Fibroblast of villous mesenchyme (primary cell): ENCODE measurements at regions not wholly inside any gene's neighbourhood (a gene's known extent, or its start where the extent isn't known, plus 50 kb on each side); places are given as distances from the start of the nearest gene placed in this dataset.

Source experiments
- DNase-seq: peaks from one replicate; pipeline ENCODE4 v3.0.0-alpha.2; 2010; ENCODE audit warnings: low read depth
- H3K4me3 ChIP-seq: 2 replicates; pipeline ENCODE4 v1.5.1; 2011; ENCODE audit warnings: low read depth, mild to moderate bottlenecking, low read length
- TF ChIP-seq, protein P1 (sequence below): IDR thresholded peaks from 2 replicates; pipeline ENCODE4 v1.5.1; 2012; ENCODE audit warnings: low read depth, mild to moderate bottlenecking, low read length; ENCODE audit not compliant: insufficient read depth

DNA sequence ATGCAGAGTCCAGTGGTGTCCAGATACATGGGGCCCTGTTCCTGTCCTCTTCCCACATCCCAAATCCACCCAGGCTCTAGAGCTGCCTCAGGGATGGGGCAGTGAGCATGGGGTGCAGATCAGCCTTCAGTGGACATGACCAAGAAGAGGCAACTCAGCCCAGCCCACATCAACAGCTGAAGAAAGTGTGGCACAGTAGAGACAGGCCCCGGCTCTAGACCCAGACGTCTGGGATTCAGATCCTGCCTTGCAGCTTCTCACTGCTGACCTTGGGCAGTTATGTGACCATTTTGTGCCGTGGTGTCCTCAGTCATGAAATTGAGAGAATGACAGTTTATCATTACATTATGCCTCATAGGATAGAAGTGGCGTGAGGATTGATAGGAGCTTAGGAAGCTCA lies 54.6 kb upstream of the CST7 start:
- no peak overlapping the region for H3K4me3 ChIP-seq
- TF ChIP-seq, protein P1, sequence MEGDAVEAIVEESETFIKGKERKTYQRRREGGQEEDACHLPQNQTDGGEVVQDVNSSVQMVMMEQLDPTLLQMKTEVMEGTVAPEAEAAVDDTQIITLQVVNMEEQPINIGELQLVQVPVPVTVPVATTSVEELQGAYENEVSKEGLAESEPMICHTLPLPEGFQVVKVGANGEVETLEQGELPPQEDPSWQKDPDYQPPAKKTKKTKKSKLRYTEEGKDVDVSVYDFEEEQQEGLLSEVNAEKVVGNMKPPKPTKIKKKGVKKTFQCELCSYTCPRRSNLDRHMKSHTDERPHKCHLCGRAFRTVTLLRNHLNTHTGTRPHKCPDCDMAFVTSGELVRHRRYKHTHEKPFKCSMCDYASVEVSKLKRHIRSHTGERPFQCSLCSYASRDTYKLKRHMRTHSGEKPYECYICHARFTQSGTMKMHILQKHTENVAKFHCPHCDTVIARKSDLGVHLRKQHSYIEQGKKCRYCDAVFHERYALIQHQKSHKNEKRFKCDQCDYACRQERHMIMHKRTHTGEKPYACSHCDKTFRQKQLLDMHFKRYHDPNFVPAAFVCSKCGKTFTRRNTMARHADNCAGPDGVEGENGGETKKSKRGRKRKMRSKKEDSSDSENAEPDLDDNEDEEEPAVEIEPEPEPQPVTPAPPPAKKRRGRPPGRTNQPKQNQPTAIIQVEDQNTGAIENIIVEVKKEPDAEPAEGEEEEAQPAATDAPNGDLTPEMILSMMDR = no peak
- no peak for DNase-seq

DNA sequence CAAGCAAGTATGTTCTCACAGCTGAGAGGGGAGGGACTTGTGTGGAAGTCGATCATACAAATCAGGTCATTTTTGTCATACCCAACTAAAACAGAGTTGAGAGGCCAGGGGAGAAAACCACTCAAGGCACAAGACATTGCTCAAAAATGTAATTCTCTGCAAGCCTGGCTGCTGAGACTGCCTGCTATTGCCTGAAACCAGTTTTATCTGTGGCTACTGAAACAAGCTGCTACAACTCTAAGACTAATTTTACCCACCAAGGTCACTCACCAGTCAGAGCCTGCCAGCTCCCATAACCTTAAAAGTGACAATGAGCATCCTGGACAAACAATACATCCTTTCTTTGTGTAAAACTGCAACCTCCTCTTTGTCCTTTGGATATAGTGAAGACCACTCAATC lies 54.1 kb upstream of the CST7 start:
- DNase-seq = no peak
- no peak overlapping the region for H3K4me3 ChIP-seq
- TF ChIP-seq, protein P1 = no peak

DNA sequence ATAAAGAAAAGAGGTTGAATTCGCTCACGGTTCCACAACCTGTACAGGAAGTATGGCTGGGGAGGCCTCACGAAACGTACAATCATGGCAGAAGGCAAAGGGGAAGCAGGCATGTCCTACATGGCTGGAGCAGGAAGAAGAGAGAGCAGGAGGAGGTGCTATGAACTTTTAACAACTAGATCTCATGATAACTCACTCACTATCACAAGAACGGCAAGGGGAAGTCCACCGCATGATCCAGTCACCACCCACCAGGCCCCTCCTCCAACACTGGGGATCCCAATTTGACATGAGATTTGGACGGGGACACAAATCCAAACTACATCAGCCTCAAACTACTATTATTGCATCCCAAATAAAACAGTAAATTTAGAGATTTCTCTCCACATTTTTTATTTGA lies 53.6 kb upstream of the CST7 start:
- no peak for DNase-seq
- TF ChIP-seq, protein P1 = no peak
- no peak overlapping the region for H3K4me3 ChIP-seq

DNA sequence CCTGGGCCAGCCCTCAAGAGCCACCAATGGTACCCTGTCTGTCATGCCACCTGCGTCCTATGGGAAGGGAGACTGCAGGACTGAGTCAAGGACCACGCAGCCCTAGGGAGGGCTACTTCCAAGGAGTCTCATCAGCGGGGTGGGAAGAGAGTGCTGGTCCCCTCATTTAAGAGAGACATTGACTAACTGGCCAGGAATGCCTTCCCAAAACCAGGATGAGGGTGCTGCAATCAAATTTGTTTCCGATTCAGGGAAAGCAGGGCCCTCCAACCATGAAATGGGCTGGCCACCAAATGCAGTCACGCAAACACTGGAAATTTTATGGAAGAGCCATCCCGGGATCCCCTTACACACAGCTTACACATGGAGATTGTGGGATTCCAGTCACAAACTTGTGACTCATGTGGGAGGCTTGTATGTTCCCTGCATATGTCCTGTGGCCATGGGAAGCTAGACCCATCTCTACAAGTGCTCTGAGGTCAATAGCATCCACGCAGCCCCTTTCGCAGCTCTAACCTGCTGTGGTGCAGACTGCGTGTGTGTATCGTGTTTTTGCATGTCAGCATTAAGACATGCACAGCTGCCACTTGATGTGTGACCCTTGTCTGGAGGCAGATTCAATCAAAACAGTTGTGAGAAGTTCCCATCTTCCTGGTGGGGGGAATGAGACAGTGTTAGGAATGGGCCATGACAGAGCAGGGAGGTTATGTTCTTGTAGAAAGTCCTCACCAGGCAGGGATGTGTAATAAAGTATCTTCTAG lies 53.0 kb upstream of the CST7 start:
- TF ChIP-seq, protein P1 = no peak
- no peak overlapping the region for H3K4me3 ChIP-seq
- no peak for DNase-seq

DNA sequence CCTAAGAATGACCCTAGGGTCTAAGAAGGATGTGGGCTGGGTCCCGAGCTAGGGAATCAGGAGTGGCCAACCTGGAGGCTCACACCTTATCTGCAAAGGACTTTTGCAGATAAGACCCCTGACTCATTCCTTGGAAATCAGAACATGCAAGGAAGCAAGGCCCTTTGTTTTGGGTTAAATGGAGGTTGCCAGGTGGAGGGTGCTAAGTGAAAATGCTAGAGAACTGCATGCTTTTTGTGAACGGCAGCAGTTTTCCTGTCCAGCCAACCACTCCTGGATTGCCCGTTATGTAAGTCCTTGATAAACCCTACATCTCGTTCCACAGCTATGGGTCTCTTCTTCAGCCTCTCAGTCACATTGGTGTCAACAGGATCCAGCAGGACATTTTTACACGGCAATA lies 52.1 kb upstream of the CST7 start:
- TF ChIP-seq, protein P1 = no peak
- H3K4me3 ChIP-seq = no peak overlapping the region
- DNase-seq = no peak

DNA sequence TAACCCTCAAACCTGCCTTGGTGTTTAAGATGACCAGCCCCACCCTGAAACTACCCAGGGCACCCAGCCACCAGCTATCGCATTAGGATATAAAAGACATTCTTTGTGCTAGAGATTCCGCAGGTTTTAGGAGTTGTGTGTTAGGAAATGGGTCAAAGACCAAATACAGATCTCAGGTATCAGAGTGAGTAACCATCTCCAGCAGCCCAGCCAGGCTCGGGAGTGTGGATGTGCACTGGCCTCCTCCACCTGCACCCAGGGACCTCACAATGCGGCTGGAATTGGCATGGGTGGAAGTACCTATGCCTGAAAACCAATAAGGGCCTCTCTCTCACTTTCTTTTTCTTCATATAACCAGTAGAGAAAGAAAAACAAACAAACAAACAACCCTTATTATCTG lies 51.1 kb upstream of the CST7 start:
- H3K4me3 ChIP-seq = no peak overlapping the region
- DNase-seq = no peak
- TF ChIP-seq, protein P1 = no peak

DNA sequence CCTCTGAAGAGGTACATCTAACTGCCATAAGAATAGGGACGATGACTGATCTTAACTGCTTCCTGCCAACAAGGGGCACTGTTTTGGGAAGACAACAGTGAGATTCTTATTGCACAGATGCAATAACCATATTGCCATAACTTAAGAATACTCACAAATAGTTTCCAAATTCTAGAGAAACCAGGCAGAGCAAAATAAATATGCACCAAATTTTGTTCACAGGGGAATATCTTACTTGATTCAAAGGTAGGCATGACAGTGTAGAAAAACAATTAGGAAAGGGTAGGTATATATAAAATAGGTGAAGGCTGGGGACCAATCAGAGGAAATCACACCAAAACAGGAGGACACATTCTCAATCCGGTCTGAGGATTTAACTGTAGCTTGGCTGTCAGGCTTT lies 49.9 kb upstream of the CST7 start:
- no peak for DNase-seq
- TF ChIP-seq, protein P1 = no peak
- no peak overlapping the region for H3K4me3 ChIP-seq
